HEK293 (cell line): ENCODE measurements at regions not wholly inside any gene's neighbourhood (a gene's known extent, or its start where the extent isn't known, plus 50 kb on each side); places are given as distances from the start of the nearest gene placed in this dataset.

Experiments used
- CTCF ChIA-PET: fragments of 350-600 bp; formaldehyde crosslinking; extraction: SDS; loops from one replicate; lab custom pipeline; 2021; ENCODE audit warnings: antibody characterized with exemption; lab: Yijun Ruan, JAX
- POLR2A ChIA-PET: fragments of 300-600 bp; formaldehyde crosslinking; extraction: SDS; loops from one replicate; lab custom pipeline; 2020; ENCODE audit warnings: antibody characterized with exemption, inconsistent platforms; lab: Yijun Ruan, JAX
- H3K27ac ChIP-seq: fragments of 200-500 bp; sonication (Bioruptor generic); 2 replicates; pipeline ENCODE4 v1.5.1; 2014; ENCODE audit warnings: low read depth, low read length, control low read depth, inconsistent platforms; ENCODE audit errors: extremely low read depth
- H3K36me3 ChIP-seq, 2 experiments: fragments of 200-500 bp in 1 of 2; sonication (Bioruptor generic) in 1 of 2; 1 replicate in 1 of 2; 2 replicates in 1 of 2; pipeline ENCODE4 v1.5.1; 2014 to 2017; ENCODE audit warnings: inconsistent platforms in 2 of 2, low read length in 2 of 2; ENCODE audit not compliant: control insufficient read depth in 2 of 2, insufficient read depth in 1 of 2
- H3K4me1 ChIP-seq: fragments of 200-500 bp; sonication (Bioruptor generic); 2 replicates; pipeline ENCODE4 v1.5.1; 2014; ENCODE audit warnings: mild to moderate bottlenecking, low read length, inconsistent platforms; ENCODE audit not compliant: control insufficient read depth, insufficient read depth
- H3K4me3 ChIP-seq: 2 replicates; pipeline ENCODE4 v1.5.1; 2011; ENCODE audit warnings: low read depth, mild to moderate bottlenecking, control low read depth, low read length, moderate library complexity
- H3K9me3 ChIP-seq: fragments of 200-500 bp; sonication (Bioruptor generic); 2 replicates; pipeline ENCODE4 v1.5.1; 2014; ENCODE audit warnings: low read depth, low read length, inconsistent platforms; ENCODE audit not compliant: control insufficient read depth, insufficient read depth
- BCL11A ChIP-seq: fragments of 450-650 bp; formaldehyde crosslinking; IDR thresholded peaks from 2 replicates; pipeline ENCODE4 v1.5.1; 2016; ENCODE audit warnings: low read depth, missing biosample characterization, missing genetic modification characterization
- KLF1 ChIP-seq: fragments of 450-650 bp; formaldehyde crosslinking; IDR thresholded peaks from 2 replicates; pipeline ENCODE4 v1.5.1; 2016; ENCODE audit warnings: missing biosample characterization, missing genetic modification characterization
- KLF10 ChIP-seq: fragments of 450-650 bp; IDR thresholded peaks from 2 replicates; pipeline ENCODE4 v1.5.1; 2018; ENCODE audit warnings: missing biosample characterization, mild to moderate bottlenecking, missing genetic modification characterization
- KLF9 ChIP-seq: fragments of 450-650 bp; formaldehyde crosslinking; IDR thresholded peaks from 2 replicates; pipeline ENCODE4 v1.5.1; 2016; ENCODE audit warnings: missing biosample characterization, missing genetic modification characterization, low read depth
- MYNN ChIP-seq: fragments of 450-650 bp; formaldehyde crosslinking; IDR thresholded peaks from 2 replicates; pipeline ENCODE4 v1.5.1; 2016; ENCODE audit warnings: missing biosample characterization, missing genetic modification characterization, borderline replicate concordance
- OSR2 ChIP-seq: fragments of 450-650 bp; formaldehyde crosslinking; IDR thresholded peaks from 2 replicates; pipeline ENCODE4 v1.5.1; 2016; ENCODE audit warnings: missing biosample characterization, missing genetic modification characterization
- SCRT2 ChIP-seq: fragments of 450-650 bp; formaldehyde crosslinking; IDR thresholded peaks from 2 replicates; pipeline ENCODE4 v1.5.1; 2016; ENCODE audit warnings: missing biosample characterization, missing genetic modification characterization
- TCF7L2 ChIP-seq: IDR thresholded peaks from 2 replicates; pipeline ENCODE4 v1.6.1; 2011; ENCODE audit warnings: low read depth, mild to moderate bottlenecking, inconsistent platforms, low read length, moderate library complexity, borderline replicate concordance
- ZBTB44 ChIP-seq: fragments of 450-650 bp; IDR thresholded peaks from 2 replicates; pipeline ENCODE4 v1.5.1; 2018; ENCODE audit warnings: missing biosample characterization, mild to moderate bottlenecking, missing genetic modification characterization
- ZFP37 ChIP-seq: fragments of 450-650 bp; formaldehyde crosslinking; IDR thresholded peaks from 2 replicates; pipeline ENCODE4 v1.5.1; 2016; ENCODE audit warnings: missing biosample characterization, missing genetic modification characterization
- ZNF132 ChIP-seq: fragments of 450-650 bp; formaldehyde crosslinking; IDR thresholded peaks from 2 replicates; pipeline ENCODE4 v1.5.1; 2017; ENCODE audit warnings: missing biosample characterization, missing genetic modification characterization, borderline replicate concordance
- ZNF133 ChIP-seq: fragments of 450-650 bp; formaldehyde crosslinking; IDR thresholded peaks from 2 replicates; pipeline ENCODE4 v1.5.1; 2016; ENCODE audit warnings: missing biosample characterization, missing genetic modification characterization
- ZNF140 ChIP-seq: fragments of 450-650 bp; formaldehyde crosslinking; IDR thresholded peaks from 2 replicates; pipeline ENCODE4 v1.5.1; 2016; ENCODE audit warnings: missing biosample characterization, missing genetic modification characterization
- ZNF155 ChIP-seq: fragments of 450-650 bp; formaldehyde crosslinking; IDR thresholded peaks from 2 replicates; pipeline ENCODE4 v1.5.1; 2016; ENCODE audit warnings: missing biosample characterization, missing genetic modification characterization
- ZNF157 ChIP-seq: fragments of 450-650 bp; formaldehyde crosslinking; IDR thresholded peaks from 2 replicates; pipeline ENCODE4 v1.5.1; 2016; ENCODE audit warnings: missing biosample characterization, missing genetic modification characterization
- ZNF169 ChIP-seq: fragments of 450-650 bp; formaldehyde crosslinking; IDR thresholded peaks from 2 replicates; pipeline ENCODE4 v1.5.1; 2016; ENCODE audit warnings: missing biosample characterization, missing genetic modification characterization
- ZNF239 ChIP-seq: fragments of 450-650 bp; formaldehyde crosslinking; IDR thresholded peaks from 2 replicates; pipeline ENCODE4 v1.5.1; 2016; ENCODE audit warnings: missing biosample characterization, missing genetic modification characterization
- ZNF24 ChIP-seq: fragments of 450-650 bp; formaldehyde crosslinking; IDR thresholded peaks from 2 replicates; pipeline ENCODE4 v1.5.1; 2016; ENCODE audit warnings: missing biosample characterization, missing genetic modification characterization
- ZNF302 ChIP-seq: fragments of 450-650 bp; formaldehyde crosslinking; IDR thresholded peaks from 2 replicates; pipeline ENCODE4 v1.5.1; 2016; ENCODE audit warnings: missing biosample characterization, missing genetic modification characterization, low read depth
- ZNF335 ChIP-seq: fragments of 450-650 bp; formaldehyde crosslinking; conservative IDR thresholded peaks from 2 replicates; pipeline ENCODE4 v1.5.1; 2016; ENCODE audit warnings: missing biosample characterization, missing genetic modification characterization
- ZNF394 ChIP-seq: fragments of 450-650 bp; formaldehyde crosslinking; IDR thresholded peaks from 2 replicates; pipeline ENCODE4 v1.5.1; 2016; ENCODE audit warnings: missing biosample characterization, missing genetic modification characterization, mild to moderate bottlenecking, moderate library complexity, borderline replicate concordance
- ZNF510 ChIP-seq: fragments of 450-650 bp; formaldehyde crosslinking; IDR thresholded peaks from 2 replicates; pipeline ENCODE4 v1.5.1; 2018; ENCODE audit warnings: mild to moderate bottlenecking, missing genetic modification characterization, missing biosample characterization; ENCODE audit not compliant: insufficient replicate concordance
- ZNF521 ChIP-seq: fragments of 450-650 bp; formaldehyde crosslinking; IDR thresholded peaks from 2 replicates; pipeline ENCODE4 v1.5.1; 2017; ENCODE audit warnings: missing biosample characterization, mild to moderate bottlenecking, missing genetic modification characterization
- ZNF558 ChIP-seq: fragments of 450-650 bp; formaldehyde crosslinking; IDR thresholded peaks from 2 replicates; pipeline ENCODE4 v1.5.1; 2016; ENCODE audit warnings: missing biosample characterization, missing genetic modification characterization
- ZNF560 ChIP-seq: fragments of 450-650 bp; formaldehyde crosslinking; IDR thresholded peaks from 2 replicates; pipeline ENCODE4 v1.5.1; 2017; ENCODE audit warnings: missing biosample characterization, missing genetic modification characterization, borderline replicate concordance
- ZNF600 ChIP-seq: fragments of 450-650 bp; formaldehyde crosslinking; IDR thresholded peaks from 2 replicates; pipeline ENCODE4 v1.5.1; 2016; ENCODE audit warnings: missing biosample characterization, missing genetic modification characterization
- ZNF629 ChIP-seq: fragments of 450-650 bp; formaldehyde crosslinking; IDR thresholded peaks from 2 replicates; pipeline ENCODE4 v1.5.1; 2017; ENCODE audit warnings: missing biosample characterization, missing genetic modification characterization
- ZNF654 ChIP-seq: fragments of 450-650 bp; formaldehyde crosslinking; IDR thresholded peaks from 2 replicates; pipeline ENCODE4 v1.5.1; 2016; ENCODE audit warnings: low read depth, missing biosample characterization, missing genetic modification characterization
- ZNF785 ChIP-seq: fragments of 450-650 bp; formaldehyde crosslinking; IDR thresholded peaks from 2 replicates; pipeline ENCODE4 v1.5.1; 2016; ENCODE audit warnings: missing biosample characterization, missing genetic modification characterization
- ZNF837 ChIP-seq: fragments of 450-650 bp; formaldehyde crosslinking; IDR thresholded peaks from 2 replicates; pipeline ENCODE4 v1.5.1; 2016; ENCODE audit warnings: missing biosample characterization, missing genetic modification characterization
- TF ChIP-seq, protein P1 (sequence below): fragments of 450-650 bp; formaldehyde crosslinking; IDR thresholded peaks from 2 replicates; pipeline ENCODE4 v1.5.1; 2017; ENCODE audit warnings: missing biosample characterization, missing genetic modification characterization
- TF ChIP-seq, protein P2 (sequence below): fragments of 450-650 bp; formaldehyde crosslinking; IDR thresholded peaks from 2 replicates; pipeline ENCODE4 v1.5.1; 2016; ENCODE audit warnings: missing biosample characterization, missing genetic modification characterization, low read depth

- H3K4me3 ChIP-seq, result no peak overlapping the region
- no peaks in the 10 kb centered on the region for H3K9me3 ChIP-seq
- 0 out of 2 replicates have a peak, but pooled peaks cover 2% of the 10 kb centered on the region for H3K4me1 ChIP-seq
- no peak for TF ChIP-seq OSR2 (tag by site-specific recombination)
- TF ChIP-seq, protein P1, sequence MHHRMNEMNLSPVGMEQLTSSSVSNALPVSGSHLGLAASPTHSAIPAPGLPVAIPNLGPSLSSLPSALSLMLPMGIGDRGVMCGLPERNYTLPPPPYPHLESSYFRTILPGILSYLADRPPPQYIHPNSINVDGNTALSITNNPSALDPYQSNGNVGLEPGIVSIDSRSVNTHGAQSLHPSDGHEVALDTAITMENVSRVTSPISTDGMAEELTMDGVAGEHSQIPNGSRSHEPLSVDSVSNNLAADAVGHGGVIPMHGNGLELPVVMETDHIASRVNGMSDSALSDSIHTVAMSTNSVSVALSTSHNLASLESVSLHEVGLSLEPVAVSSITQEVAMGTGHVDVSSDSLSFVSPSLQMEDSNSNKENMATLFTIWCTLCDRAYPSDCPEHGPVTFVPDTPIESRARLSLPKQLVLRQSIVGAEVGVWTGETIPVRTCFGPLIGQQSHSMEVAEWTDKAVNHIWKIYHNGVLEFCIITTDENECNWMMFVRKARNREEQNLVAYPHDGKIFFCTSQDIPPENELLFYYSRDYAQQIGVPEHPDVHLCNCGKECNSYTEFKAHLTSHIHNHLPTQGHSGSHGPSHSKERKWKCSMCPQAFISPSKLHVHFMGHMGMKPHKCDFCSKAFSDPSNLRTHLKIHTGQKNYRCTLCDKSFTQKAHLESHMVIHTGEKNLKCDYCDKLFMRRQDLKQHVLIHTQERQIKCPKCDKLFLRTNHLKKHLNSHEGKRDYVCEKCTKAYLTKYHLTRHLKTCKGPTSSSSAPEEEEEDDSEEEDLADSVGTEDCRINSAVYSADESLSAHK (tag by site-specific recombination), result no peak
- no peak for TF ChIP-seq BCL11A (tag by site-specific recombination)
- no peak for TF ChIP-seq ZBTB44 (tag by site-specific recombination)
- TF ChIP-seq ZNF837, result no peak
- no peak for TF ChIP-seq ZNF169 (tag by site-specific recombination)
- TF ChIP-seq ZNF133 (tag by site-specific recombination), result no peak
- TF ChIP-seq ZNF394 (tag by site-specific recombination), result no peak
- TF ChIP-seq MYNN, result no peak
- TF ChIP-seq SCRT2 (tag by site-specific recombination), result no peak
- TF ChIP-seq TCF7L2, result no peak
- TF ChIP-seq, protein P2, sequence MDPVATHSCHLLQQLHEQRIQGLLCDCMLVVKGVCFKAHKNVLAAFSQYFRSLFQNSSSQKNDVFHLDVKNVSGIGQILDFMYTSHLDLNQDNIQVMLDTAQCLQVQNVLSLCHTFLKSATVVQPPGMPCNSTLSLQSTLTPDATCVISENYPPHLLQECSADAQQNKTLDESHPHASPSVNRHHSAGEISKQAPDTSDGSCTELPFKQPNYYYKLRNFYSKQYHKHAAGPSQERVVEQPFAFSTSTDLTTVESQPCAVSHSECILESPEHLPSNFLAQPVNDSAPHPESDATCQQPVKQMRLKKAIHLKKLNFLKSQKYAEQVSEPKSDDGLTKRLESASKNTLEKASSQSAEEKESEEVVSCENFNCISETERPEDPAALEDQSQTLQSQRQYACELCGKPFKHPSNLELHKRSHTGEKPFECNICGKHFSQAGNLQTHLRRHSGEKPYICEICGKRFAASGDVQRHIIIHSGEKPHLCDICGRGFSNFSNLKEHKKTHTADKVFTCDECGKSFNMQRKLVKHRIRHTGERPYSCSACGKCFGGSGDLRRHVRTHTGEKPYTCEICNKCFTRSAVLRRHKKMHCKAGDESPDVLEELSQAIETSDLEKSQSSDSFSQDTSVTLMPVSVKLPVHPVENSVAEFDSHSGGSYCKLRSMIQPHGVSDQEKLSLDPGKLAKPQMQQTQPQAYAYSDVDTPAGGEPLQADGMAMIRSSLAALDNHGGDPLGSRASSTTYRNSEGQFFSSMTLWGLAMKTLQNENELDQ (tag by site-specific recombination), result no peak
- no peak for TF ChIP-seq ZNF132 (tag by site-specific recombination)
- TF ChIP-seq ZNF558 (tag by site-specific recombination), result no peak
- TF ChIP-seq ZNF140 (tag by site-specific recombination), result no peak
- TF ChIP-seq ZNF335, result no peak
- TF ChIP-seq ZNF560 (tag by site-specific recombination), result no peak
- no peak for TF ChIP-seq KLF9 (tag by site-specific recombination)
- TF ChIP-seq KLF10 (tag by site-specific recombination), result no peak
- POLR2A ChIA-PET, result no interaction called here
- H3K27ac ChIP-seq, result no peak overlapping the region
- CTCF ChIA-PET, result interaction anchor here (0.6 to 1.8 kb wide), 2 partner anchors 60 to 619 kb away, joined by 3 to 7 read pairs; no protein-coding TSS in a partner anchor
- H3K36me3 ChIP-seq, result no peaks in the 10 kb centered on the region
Measured at GRCh38 chr5:57839437-57840079, 356.9 kb upstream of the ACTBL2 start.

DNA sequence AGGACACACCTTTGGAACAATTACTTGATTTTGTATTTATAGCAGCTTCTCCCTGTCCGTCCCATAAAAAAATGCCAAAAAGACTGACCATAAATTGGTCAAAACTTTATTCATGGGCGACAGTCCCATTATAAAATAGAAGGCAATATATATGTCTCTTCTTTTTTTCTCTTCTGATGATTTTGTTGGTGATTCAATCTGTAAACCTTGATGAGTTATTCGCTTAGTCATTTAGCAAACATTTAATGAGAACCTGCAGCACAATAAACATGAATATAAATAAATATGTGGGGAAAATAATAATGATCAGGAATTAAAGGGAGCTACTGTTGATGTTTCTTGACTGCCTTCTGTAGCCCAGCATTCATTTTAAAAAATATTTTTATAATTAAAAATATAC, 356.4 kb upstream of the ACTBL2 start:
- POLR2A ChIA-PET, result no interaction called here
- H3K27ac ChIP-seq, result no peak overlapping the region
- H3K36me3 ChIP-seq, result no peaks in the 10 kb centered on the region
- H3K9me3 ChIP-seq, result no peaks in the 10 kb centered on the region
- 0 out of 2 replicates have a peak, but pooled peaks cover 2% of the 10 kb centered on the region for H3K4me1 ChIP-seq
- CTCF ChIA-PET, result interaction anchor here (0.6 to 1.8 kb wide), 2 partner anchors 60 to 620 kb away, joined by 3 to 7 read pairs; no protein-coding TSS in a partner anchor
- no peak overlapping the region for H3K4me3 ChIP-seq
- TF ChIP-seq ZNF785 (no peak), ZNF600 (tag by site-specific recombination) (no peak), ZNF239 (tag by site-specific recombination) (no peak), ZNF155 (no peak), ZNF558 (tag by site-specific recombination) (no peak), ZNF629 (tag by site-specific recombination) (no peak), ZNF521 (tag by site-specific recombination) (no peak), ZNF24 (tag by site-specific recombination) (no peak), KLF1 (tag by site-specific recombination) (no peak), ZNF157 (tag by site-specific recombination) (no peak), ZNF302 (no peak), ZFP37 (tag by site-specific recombination) (no peak), ZNF510 (no peak), ZNF654 (tag by site-specific recombination) (no peak)
